Osteocyte (in vitro differentiated cells): ENCODE measurements at regions not wholly inside any gene's neighbourhood (a gene's known extent, or its start where the extent isn't known, plus 50 kb on each side); places are given as distances from the start of the nearest gene placed in this dataset.

ENCODE experiments used
- DNase-seq: peaks from one replicate; pipeline ENCODE4 v3.0.0; 2021; ENCODE audit warnings: mixed read lengths; ENCODE audit not compliant: unreplicated experiment; ENCODE audit errors: extremely low spot score
- H3K27ac Mint-ChIP-seq: one replicate; pipeline ENCODE4 v1.8.0; 2021; ENCODE audit warnings: mild to moderate bottlenecking, mixed read lengths; ENCODE audit not compliant: unreplicated experiment
- H3K27me3 Mint-ChIP-seq: one replicate; pipeline ENCODE4 v1.8.0; 2021; ENCODE audit warnings: mixed read lengths; ENCODE audit not compliant: unreplicated experiment
- H3K36me3 Mint-ChIP-seq: one replicate; pipeline ENCODE4 v1.8.0; 2021; ENCODE audit warnings: mixed read lengths; ENCODE audit not compliant: unreplicated experiment
- H3K4me1 Mint-ChIP-seq: one replicate; pipeline ENCODE4 v1.8.0; 2021; ENCODE audit warnings: mixed read lengths; ENCODE audit not compliant: unreplicated experiment
- H3K4me3 Mint-ChIP-seq: one replicate; pipeline ENCODE4 v1.8.0; 2021; ENCODE audit warnings: mild to moderate bottlenecking, moderate library complexity, mixed read lengths; ENCODE audit not compliant: unreplicated experiment
- H3K9me3 Mint-ChIP-seq: one replicate; pipeline ENCODE4 v1.8.0; 2021; ENCODE audit warnings: mixed read lengths; ENCODE audit not compliant: unreplicated experiment
- TF ChIP-seq, protein P1 (sequence below): fragments of 200-600 bp; sonication (generic); IDR thresholded peaks from 2 replicates; pipeline ENCODE4 v1.5.0; 2021; ENCODE audit warnings: antibody characterized with exemption, mild to moderate bottlenecking, moderate library complexity

DNA sequence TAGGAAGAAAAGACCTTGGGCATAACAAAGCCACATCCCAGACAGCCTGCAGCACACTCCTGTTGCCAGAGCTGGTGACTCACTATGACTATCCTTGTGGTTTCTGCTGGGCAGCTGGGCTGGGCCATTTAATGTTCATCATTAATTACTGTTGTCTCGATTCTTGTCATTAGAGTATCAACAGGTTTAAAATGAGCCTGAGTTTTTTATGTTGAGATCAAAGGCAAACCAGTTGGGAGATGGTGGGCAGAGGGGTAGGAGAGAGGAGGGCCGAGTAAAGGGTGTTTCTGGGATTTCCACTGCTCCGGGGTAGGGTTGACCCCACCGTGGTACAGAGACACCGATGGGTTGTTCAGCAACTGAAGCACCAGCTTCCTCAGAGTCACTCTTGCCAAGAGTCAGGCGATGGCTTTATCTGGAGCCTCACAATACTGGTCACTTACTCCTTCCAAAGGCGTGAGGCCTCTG lies 128.7 kb upstream of the LYZL1 start:
- H3K27ac Mint-ChIP-seq, result peak overlapping the region; percentile 69
- TF ChIP-seq, protein P1, sequence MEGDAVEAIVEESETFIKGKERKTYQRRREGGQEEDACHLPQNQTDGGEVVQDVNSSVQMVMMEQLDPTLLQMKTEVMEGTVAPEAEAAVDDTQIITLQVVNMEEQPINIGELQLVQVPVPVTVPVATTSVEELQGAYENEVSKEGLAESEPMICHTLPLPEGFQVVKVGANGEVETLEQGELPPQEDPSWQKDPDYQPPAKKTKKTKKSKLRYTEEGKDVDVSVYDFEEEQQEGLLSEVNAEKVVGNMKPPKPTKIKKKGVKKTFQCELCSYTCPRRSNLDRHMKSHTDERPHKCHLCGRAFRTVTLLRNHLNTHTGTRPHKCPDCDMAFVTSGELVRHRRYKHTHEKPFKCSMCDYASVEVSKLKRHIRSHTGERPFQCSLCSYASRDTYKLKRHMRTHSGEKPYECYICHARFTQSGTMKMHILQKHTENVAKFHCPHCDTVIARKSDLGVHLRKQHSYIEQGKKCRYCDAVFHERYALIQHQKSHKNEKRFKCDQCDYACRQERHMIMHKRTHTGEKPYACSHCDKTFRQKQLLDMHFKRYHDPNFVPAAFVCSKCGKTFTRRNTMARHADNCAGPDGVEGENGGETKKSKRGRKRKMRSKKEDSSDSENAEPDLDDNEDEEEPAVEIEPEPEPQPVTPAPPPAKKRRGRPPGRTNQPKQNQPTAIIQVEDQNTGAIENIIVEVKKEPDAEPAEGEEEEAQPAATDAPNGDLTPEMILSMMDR, result no peak
- H3K36me3 Mint-ChIP-seq, result peaks cover 7% of the 10 kb centered on the region
- no peak overlapping the region for H3K4me3 Mint-ChIP-seq
- peaks cover 11% of the 10 kb centered on the region for H3K9me3 Mint-ChIP-seq
- H3K27me3 Mint-ChIP-seq, result no peaks in the 10 kb centered on the region
- no peak for DNase-seq
- peaks cover 33% of the 10 kb centered on the region for H3K4me1 Mint-ChIP-seq

DNA sequence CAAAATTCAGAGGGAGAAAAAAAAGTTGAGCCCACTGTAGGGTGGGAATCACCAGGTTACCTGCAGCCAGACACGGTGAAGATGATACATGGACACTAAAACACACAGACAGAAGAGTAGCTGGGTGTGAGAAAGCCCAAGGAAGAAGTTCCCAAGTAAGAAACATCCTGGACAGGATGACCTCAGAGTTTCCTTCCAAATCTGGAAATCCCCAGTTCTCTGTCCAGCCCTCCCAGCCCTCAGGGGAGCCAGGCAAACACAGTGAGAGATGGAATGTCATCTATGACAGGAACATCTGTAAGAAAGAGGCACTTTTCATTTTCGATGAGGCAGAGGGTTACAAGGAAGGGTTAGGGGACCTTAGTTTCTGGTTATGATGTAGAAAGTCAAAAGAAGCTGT lies 125.1 kb upstream of the LYZL1 start:
- TF ChIP-seq, protein P1, result no peak
- H3K9me3 Mint-ChIP-seq, result peaks cover 32% of the 10 kb centered on the region
- H3K27ac Mint-ChIP-seq, result peak overlapping the region; percentile 58
- peaks cover 9% of the 10 kb centered on the region for H3K36me3 Mint-ChIP-seq
- H3K4me1 Mint-ChIP-seq, result peaks cover 29% of the 10 kb centered on the region
- no peaks in the 10 kb centered on the region for H3K27me3 Mint-ChIP-seq
- no peak overlapping the region for H3K4me3 Mint-ChIP-seq
- no peak for DNase-seq

DNA sequence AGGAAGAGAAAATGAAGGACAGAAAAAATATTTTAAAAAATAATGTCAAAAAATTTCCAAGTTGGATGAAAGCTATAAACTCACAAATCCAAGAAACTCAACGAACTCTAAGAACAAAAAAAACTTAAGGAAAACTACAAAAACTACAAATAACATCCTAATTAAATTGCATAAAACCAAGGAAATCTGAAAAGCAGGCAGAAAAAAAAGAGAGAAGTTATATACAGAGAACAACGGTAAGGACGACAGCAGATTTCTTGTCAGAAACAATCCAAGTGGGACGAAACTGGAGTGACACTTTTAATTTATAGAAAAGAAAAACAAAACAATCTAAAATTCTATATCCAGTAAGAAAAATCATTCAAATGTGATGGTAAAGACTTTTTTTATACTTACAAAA lies 122.2 kb upstream of the LYZL1 start:
- Mint-ChIP-seq H3K9me3 (peaks cover 48% of the 10 kb centered on the region), H3K4me3 (no peak overlapping the region), H3K27ac (no peak overlapping the region), H3K36me3 (peaks cover 16% of the 10 kb centered on the region), H3K4me1 (peaks cover 13% of the 10 kb centered on the region), H3K27me3 (no peaks in the 10 kb centered on the region)
- TF ChIP-seq, protein P1, result no peak
- DNase-seq, result no peak

GRCh38 chr10:29169021-29169420 lies 119.8 kb upstream of the LYZL1 start:
- peaks cover 48% of the 10 kb centered on the region for H3K9me3 Mint-ChIP-seq
- peaks cover under 1% of the 10 kb centered on the region for H3K4me1 Mint-ChIP-seq
- peaks cover 16% of the 10 kb centered on the region for H3K36me3 Mint-ChIP-seq

GRCh38 chr10:29171717-29172116 lies 117.2 kb upstream of the LYZL1 start:
- H3K27me3 Mint-ChIP-seq, result no peaks in the 10 kb centered on the region
- DNase-seq, result no peak
- peaks cover 25% of the 10 kb centered on the region for H3K9me3 Mint-ChIP-seq
- H3K36me3 Mint-ChIP-seq, result peaks cover 7% of the 10 kb centered on the region
- no peaks in the 10 kb centered on the region for H3K4me1 Mint-ChIP-seq
- TF ChIP-seq, protein P1, result no peak
- H3K4me3 Mint-ChIP-seq, result no peak overlapping the region
- no peak overlapping the region for H3K27ac Mint-ChIP-seq

More at GRCh38 chr10:29169021-29169420, 119.8 kb upstream of the LYZL1 start:
- TF ChIP-seq, protein P1, result no peak
- Mint-ChIP-seq H3K27ac (no peak overlapping the region), H3K4me3 (no peak overlapping the region), H3K27me3 (no peaks in the 10 kb centered on the region)
- no peak for DNase-seq
